GM23338 (cell line): ENCODE measurements at regions not wholly inside any gene's neighbourhood (a gene's known extent, or its start where the extent isn't known, plus 50 kb on each side); places are given as distances from the start of the nearest gene placed in this dataset.

ENCODE experiments used
- ATAC-seq: fragments of 200-7000 bp; cut with Tn5 transposase; 3 replicates; pipeline ENCODE4 v1.9.1; 2020
- DNase-seq: peaks from one replicate; pipeline ENCODE4 v3.0.0-alpha.2; 2015; ENCODE audit warnings: low spot score
- H2AFZ ChIP-seq: fragments of 200-600 bp; sonication (generic); 2 replicates; pipeline ENCODE4 v1.8.0; 2016; ENCODE audit warnings: antibody characterized with exemption, mild to moderate bottlenecking, moderate library complexity
- H3F3A ChIP-seq: fragments of 200-600 bp; sonication (generic); replicated peaks from 2 replicates; pipeline ENCODE4 v1.8.0; 2017; ENCODE audit warnings: antibody characterized with exemption, mixed run types, low read depth
- H3K27ac ChIP-seq: fragments of 200-600 bp; sonication (generic); 2 replicates; pipeline ENCODE4 v1.6.1; 2016; ENCODE audit warnings: low read depth
- H3K27me3 ChIP-seq: fragments of 200-600 bp; sonication (generic); 2 replicates; pipeline ENCODE4 v1.8.0; 2016; ENCODE audit warnings: mild to moderate bottlenecking, mixed run types, moderate library complexity; ENCODE audit not compliant: insufficient read depth
- H3K36me3 ChIP-seq: fragments of 200-600 bp; sonication (generic); 2 replicates; pipeline ENCODE4 v1.8.0; 2016; ENCODE audit warnings: mild to moderate bottlenecking; ENCODE audit not compliant: insufficient read depth
- H3K4me1 ChIP-seq: fragments of 200-600 bp; sonication (generic); 2 replicates; pipeline ENCODE4 v1.8.0; 2016; ENCODE audit warnings: mild to moderate bottlenecking, moderate library complexity; ENCODE audit not compliant: insufficient read depth
- H3K4me2 ChIP-seq: fragments of 200-600 bp; sonication (generic); 2 replicates; pipeline ENCODE4 v1.7.1; 2017; ENCODE audit warnings: mixed run types
- H3K4me3 ChIP-seq: fragments of 200-600 bp; sonication (generic); 2 replicates; pipeline ENCODE4 v1.6.1; 2016; ENCODE audit warnings: mixed run types
- H3K79me2 ChIP-seq: fragments of 200-600 bp; sonication (generic); replicated peaks from 2 replicates; pipeline ENCODE4 v1.8.0; 2017; ENCODE audit warnings: mild to moderate bottlenecking; ENCODE audit not compliant: insufficient read depth
- H3K9me2 ChIP-seq: fragments of 200-600 bp; sonication (generic); 2 replicates; pipeline ENCODE4 v1.8.0; 2017; ENCODE audit not compliant: insufficient read depth
- H4K20me1 ChIP-seq: fragments of 200-600 bp; sonication (generic); replicated peaks from 2 replicates; pipeline ENCODE4 v1.8.0; 2017; ENCODE audit warnings: mild to moderate bottlenecking; ENCODE audit not compliant: insufficient read depth
- H3K27ac Mint-ChIP-seq: 2 replicates; pipeline ENCODE4 v1.8.0; 2020; ENCODE audit warnings: inconsistent platforms, mild to moderate bottlenecking, moderate library complexity, mixed read lengths
- H3K27me3 Mint-ChIP-seq: 3 replicates; pipeline ENCODE4 v1.8.0; 2022; ENCODE audit warnings: low read depth, mild to moderate bottlenecking, moderate library complexity, mixed read lengths, inconsistent platforms; ENCODE audit not compliant: insufficient read depth, poor library complexity
- H3K36me3 Mint-ChIP-seq: 3 replicates; pipeline ENCODE4 v1.8.0; 2021; ENCODE audit warnings: low read depth, mild to moderate bottlenecking, inconsistent platforms, moderate library complexity, mixed read lengths
- H3K4me1 Mint-ChIP-seq: 3 replicates; pipeline ENCODE4 v1.8.0; 2020; ENCODE audit warnings: mild to moderate bottlenecking, inconsistent platforms, mixed read lengths
- H3K4me3 Mint-ChIP-seq: 3 replicates; pipeline ENCODE4 v1.8.0; 2021; ENCODE audit warnings: moderate library complexity, mild to moderate bottlenecking, inconsistent platforms, mixed read lengths
- H3K9me3 Mint-ChIP-seq: 3 replicates; pipeline ENCODE4 v1.8.0; 2020; ENCODE audit warnings: moderate library complexity, mild to moderate bottlenecking, inconsistent platforms, mixed read lengths
- CREB1 ChIP-seq: fragments of 250-450 bp; sonication (Bioruptor Pico); IDR thresholded peaks from 2 replicates; pipeline ENCODE4 v1.5.0; 2020; ENCODE audit warnings: low read depth, mild to moderate bottlenecking, moderate library complexity
- EZH2 ChIP-seq: fragments of 200-600 bp; sonication (generic); IDR thresholded peaks from one replicate; pipeline ENCODE4 v1.8.0; 2017; ENCODE audit warnings: antibody characterized with exemption, mild to moderate bottlenecking, low read depth; ENCODE audit not compliant: unreplicated experiment
- EZH2phosphoT487 ChIP-seq: fragments of 200-600 bp; sonication (generic); IDR thresholded peaks from one replicate; pipeline ENCODE4 v1.8.1; 2018; ENCODE audit warnings: antibody characterized with exemption; ENCODE audit not compliant: unreplicated experiment
- JUNB ChIP-seq: IDR thresholded peaks from one replicate; pipeline ENCODE4 v1.6.1; 2016; ENCODE audit warnings: antibody characterized with exemption; ENCODE audit not compliant: unreplicated experiment
- POLR2AphosphoS5 ChIP-seq: IDR thresholded peaks from 2 replicates; pipeline ENCODE4 v1.6.1; 2016; ENCODE audit warnings: antibody characterized with exemption, low read depth
- ZNF331 ChIP-seq: fragments of 250-450 bp; sonication (Bioruptor Pico); IDR thresholded peaks from 2 replicates; pipeline ENCODE4 v1.5.0; 2020; ENCODE audit warnings: low read depth, mild to moderate bottlenecking, moderate library complexity
- TF ChIP-seq, protein P1 (sequence below): fragments of 250-450 bp; sonication (Bioruptor Pico); IDR thresholded peaks from 2 replicates; pipeline ENCODE4 v1.5.0; 2020; ENCODE audit warnings: mild to moderate bottlenecking, moderate library complexity
- TF ChIP-seq, protein P2 (sequence below): IDR thresholded peaks from 2 replicates; pipeline ENCODE4 v1.6.1; 2016; ENCODE audit warnings: antibody characterized with exemption

DNA sequence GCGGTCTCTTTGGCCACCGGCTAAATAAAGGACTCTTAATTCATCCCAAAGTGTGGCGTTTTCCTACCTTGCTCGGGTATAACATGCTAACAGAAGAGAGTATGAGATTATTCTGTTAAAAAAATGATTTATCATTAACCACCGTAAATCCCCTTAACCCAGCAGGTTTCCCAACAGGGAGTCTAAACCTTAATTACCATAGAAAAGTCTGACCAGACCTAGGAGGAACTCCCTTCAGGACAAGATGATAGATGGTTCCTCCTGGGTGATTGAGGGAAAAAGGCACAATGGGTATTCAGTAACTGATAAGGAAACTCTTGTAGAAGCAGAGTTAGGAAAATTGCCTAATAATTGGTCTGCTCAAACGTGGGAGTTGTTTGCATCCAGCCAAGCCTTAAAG is 193.7 kb downstream of the ZNF737 start:
- Mint-ChIP-seq H3K9me3 (no peaks in the 10 kb centered on the region), H3K4me1 (peaks cover 48% of the 10 kb centered on the region), H3K27me3 (peaks cover 54% of the 10 kb centered on the region), H3K27ac (no peak overlapping the region), H3K36me3 (peaks cover 6% of the 10 kb centered on the region; the same call in 2 of the 3 replicates), H3K4me3 (peak overlapping the region; percentile 48)
- Histone ChIP-seq H3K79me2 (no peaks in the 10 kb centered on the region), H2AFZ (no peak overlapping the region), H4K20me1 (peaks cover 5% of the 10 kb centered on the region), H3K4me3 (peak overlapping the region; percentile 13; the same call in 1 of the 2 replicates), H3K36me3 (no peaks in the 10 kb centered on the region), H3K4me1 (peaks cover 37% of the 10 kb centered on the region), H3K9me2 (no peaks in the 10 kb centered on the region; the same call in 1 of the 2 replicates), H3K4me2 (peak overlapping the region; percentile 44), H3F3A (no peaks in the 10 kb centered on the region), H3K27me3 (peaks cover 67% of the 10 kb centered on the region), H3K27ac (no peak overlapping the region)
- TF ChIP-seq ZNF331 (CRISPR knock-in tag) (no peak), EZH2phosphoT487 (no peak), POLR2AphosphoS5 (no peak), CREB1 (CRISPR knock-in tag) (no peak), EZH2 (no peak), JUNB (no peak)
- TF ChIP-seq, protein P1, sequence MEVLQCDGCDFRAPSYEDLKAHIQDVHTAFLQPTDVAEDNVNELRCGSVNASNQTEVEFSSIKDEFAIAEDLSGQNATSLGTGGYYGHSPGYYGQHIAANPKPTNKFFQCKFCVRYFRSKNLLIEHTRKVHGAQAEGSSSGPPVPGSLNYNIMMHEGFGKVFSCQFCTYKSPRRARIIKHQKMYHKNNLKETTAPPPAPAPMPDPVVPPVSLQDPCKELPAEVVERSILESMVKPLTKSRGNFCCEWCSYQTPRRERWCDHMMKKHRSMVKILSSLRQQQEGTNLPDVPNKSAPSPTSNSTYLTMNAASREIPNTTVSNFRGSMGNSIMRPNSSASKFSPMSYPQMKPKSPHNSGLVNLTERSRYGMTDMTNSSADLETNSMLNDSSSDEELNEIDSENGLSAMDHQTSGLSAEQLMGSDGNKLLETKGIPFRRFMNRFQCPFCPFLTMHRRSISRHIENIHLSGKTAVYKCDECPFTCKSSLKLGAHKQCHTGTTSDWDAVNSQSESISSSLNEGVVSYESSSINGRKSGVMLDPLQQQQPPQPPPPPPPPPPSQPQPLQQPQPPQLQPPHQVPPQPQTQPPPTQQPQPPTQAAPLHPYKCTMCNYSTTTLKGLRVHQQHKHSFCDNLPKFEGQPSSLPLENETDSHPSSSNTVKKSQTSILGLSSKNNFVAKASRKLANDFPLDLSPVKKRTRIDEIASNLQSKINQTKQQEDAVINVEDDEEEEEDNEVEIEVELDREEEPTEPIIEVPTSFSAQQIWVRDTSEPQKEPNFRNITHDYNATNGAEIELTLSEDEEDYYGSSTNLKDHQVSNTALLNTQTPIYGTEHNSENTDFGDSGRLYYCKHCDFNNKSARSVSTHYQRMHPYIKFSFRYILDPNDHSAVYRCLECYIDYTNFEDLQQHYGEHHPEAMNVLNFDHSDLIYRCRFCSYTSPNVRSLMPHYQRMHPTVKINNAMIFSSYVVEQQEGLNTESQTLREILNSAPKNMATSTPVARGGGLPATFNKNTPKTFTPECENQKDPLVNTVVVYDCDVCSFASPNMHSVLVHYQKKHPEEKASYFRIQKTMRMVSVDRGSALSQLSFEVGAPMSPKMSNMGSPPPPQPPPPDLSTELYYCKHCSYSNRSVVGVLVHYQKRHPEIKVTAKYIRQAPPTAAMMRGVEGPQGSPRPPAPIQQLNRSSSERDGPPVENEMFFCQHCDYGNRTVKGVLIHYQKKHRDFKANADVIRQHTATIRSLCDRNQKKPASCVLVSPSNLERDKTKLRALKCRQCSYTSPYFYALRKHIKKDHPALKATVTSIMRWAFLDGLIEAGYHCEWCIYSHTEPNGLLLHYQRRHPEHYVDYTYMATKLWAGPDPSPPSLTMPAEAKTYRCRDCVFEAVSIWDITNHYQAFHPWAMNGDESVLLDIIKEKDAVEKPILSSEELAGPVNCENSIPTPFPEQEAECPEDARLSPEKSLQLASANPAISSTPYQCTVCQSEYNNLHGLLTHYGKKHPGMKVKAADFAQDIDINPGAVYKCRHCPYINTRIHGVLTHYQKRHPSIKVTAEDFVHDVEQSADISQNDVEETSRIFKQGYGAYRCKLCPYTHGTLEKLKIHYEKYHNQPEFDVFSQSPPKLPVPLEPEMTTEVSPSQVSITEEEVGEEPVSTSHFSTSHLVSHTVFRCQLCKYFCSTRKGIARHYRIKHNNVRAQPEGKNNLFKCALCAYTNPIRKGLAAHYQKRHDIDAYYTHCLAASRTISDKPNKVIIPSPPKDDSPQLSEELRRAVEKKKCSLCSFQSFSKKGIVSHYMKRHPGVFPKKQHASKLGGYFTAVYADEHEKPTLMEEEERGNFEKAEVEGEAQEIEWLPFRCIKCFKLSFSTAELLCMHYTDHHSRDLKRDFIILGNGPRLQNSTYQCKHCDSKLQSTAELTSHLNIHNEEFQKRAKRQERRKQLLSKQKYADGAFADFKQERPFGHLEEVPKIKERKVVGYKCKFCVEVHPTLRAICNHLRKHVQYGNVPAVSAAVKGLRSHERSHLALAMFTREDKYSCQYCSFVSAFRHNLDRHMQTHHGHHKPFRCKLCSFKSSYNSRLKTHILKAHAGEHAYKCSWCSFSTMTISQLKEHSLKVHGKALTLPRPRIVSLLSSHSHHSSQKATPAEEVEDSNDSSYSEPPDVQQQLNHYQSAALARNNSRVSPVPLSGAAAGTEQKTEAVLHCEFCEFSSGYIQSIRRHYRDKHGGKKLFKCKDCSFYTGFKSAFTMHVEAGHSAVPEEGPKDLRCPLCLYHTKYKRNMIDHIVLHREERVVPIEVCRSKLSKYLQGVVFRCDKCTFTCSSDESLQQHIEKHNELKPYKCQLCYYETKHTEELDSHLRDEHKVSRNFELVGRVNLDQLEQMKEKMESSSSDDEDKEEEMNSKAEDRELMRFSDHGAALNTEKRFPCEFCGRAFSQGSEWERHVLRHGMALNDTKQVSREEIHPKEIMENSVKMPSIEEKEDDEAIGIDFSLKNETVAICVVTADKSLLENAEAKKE (CRISPR knock-in tag): no peak
- TF ChIP-seq, protein P2, sequence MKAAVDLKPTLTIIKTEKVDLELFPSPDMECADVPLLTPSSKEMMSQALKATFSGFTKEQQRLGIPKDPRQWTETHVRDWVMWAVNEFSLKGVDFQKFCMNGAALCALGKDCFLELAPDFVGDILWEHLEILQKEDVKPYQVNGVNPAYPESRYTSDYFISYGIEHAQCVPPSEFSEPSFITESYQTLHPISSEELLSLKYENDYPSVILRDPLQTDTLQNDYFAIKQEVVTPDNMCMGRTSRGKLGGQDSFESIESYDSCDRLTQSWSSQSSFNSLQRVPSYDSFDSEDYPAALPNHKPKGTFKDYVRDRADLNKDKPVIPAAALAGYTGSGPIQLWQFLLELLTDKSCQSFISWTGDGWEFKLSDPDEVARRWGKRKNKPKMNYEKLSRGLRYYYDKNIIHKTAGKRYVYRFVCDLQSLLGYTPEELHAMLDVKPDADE: no peak
- DNase-seq: peak; percentile 34
- ATAC-seq: peak; percentile 30; the same call in 2 of the 3 replicates
